Panc1 (cell line): ENCODE measurements at regions not wholly inside any gene's neighbourhood (a gene's known extent, or its start where the extent isn't known, plus 50 kb on each side); places are given as distances from the start of the nearest gene placed in this dataset.

Experiments
- ATAC-seq: fragments of 200-7000 bp; cut with Tn5 transposase; 2 replicates; pipeline ENCODE4 v1.9.1; 2020; ENCODE audit warnings: mild to moderate bottlenecking, moderate library complexity
- BruUV-seq: library from RNA; stranded (reverse); fragments of 400-500 nt; replicated peaks from 2 replicates; lab custom pipeline; 2021; lab: Mats Ljungman, UMichigan
- CTCF ChIA-PET: fragments of 300-600 bp; sonication (Branson Sonifier 250); formaldehyde crosslinking; loops from one replicate; lab custom pipeline; 2022; ENCODE audit warnings: antibody characterized with exemption; lab: Charles Lee
- POLR2A ChIA-PET: fragments of 300-600 bp; sonication (Branson Sonifier 250); formaldehyde crosslinking; loops from one replicate; lab custom pipeline; 2022; ENCODE audit warnings: antibody characterized with exemption; lab: Charles Lee
- DNase-seq: peaks from one replicate; pipeline ENCODE4 v3.0.0-alpha.2; 2010; ENCODE audit warnings: low read depth, low spot score
- H3K27ac ChIP-seq: 2 replicates; pipeline ENCODE4 v1.5.1; 2011; ENCODE audit warnings: mild to moderate bottlenecking, low read length, inconsistent platforms
- H3K27me3 ChIP-seq: fragments of 200-500 bp; sonication (Bioruptor generic); 2 replicates; pipeline ENCODE4 v1.6.0; 2014; ENCODE audit warnings: low read length, inconsistent platforms; ENCODE audit not compliant: control insufficient read depth, insufficient read depth
- H3K36me3 ChIP-seq: fragments of 200-500 bp; sonication (Bioruptor generic); 2 replicates; pipeline ENCODE4 v1.5.1; 2014; ENCODE audit warnings: inconsistent platforms, mild to moderate bottlenecking, low read length, moderate library complexity; ENCODE audit not compliant: control insufficient read depth, insufficient read depth
- H3K4me1 ChIP-seq: 2 replicates; pipeline ENCODE4 v1.5.1; 2011; ENCODE audit warnings: inconsistent platforms, mild to moderate bottlenecking, low read length, moderate library complexity; ENCODE audit not compliant: control insufficient read depth, insufficient read depth
- H3K4me3 ChIP-seq, 2 experiments: 2 replicates each; pipeline ENCODE4 v1.5.1; 2011 to 2012; ENCODE audit warnings: low read depth in 2 of 2, low read length in 2 of 2, mild to moderate bottlenecking in 2 of 2, inconsistent platforms in 1 of 2, moderate library complexity in 1 of 2
- H3K9me3 ChIP-seq: fragments of 200-500 bp; sonication (Bioruptor generic); 2 replicates; pipeline ENCODE4 v1.5.1; 2014; ENCODE audit warnings: low read depth, mild to moderate bottlenecking, inconsistent platforms, low read length, moderate library complexity; ENCODE audit not compliant: control insufficient read depth, insufficient read depth
- CTCF ChIP-seq: fragments of 450-650 bp; IDR thresholded peaks from 2 replicates; pipeline ENCODE4 v1.5.1; 2017; ENCODE audit warnings: mild to moderate bottlenecking
- POLR2AphosphoS5 ChIP-seq: IDR thresholded peaks from 2 replicates; pipeline ENCODE4 v1.6.1; 2012; ENCODE audit warnings: mild to moderate bottlenecking, low read depth, low read length, moderate library complexity
- REST ChIP-seq, 2 experiments: IDR thresholded peaks; 2 replicates each; pipeline ENCODE4 v1.6.1; 2011 to 2012; ENCODE audit warnings: low read depth in 2 of 2, control low read depth in 1 of 2, low read length in 1 of 2, mild to moderate bottlenecking in 1 of 2, moderate library complexity in 1 of 2; ENCODE audit not compliant: insufficient read depth in 1 of 2
- SIN3A ChIP-seq: IDR thresholded peaks from 2 replicates; pipeline ENCODE4 v1.6.1; 2012; ENCODE audit warnings: low read depth, mild to moderate bottlenecking, low read length, moderate library complexity, borderline replicate concordance; ENCODE audit not compliant: insufficient read depth
- TCF7L2 ChIP-seq: IDR thresholded peaks from 2 replicates; pipeline ENCODE4 v1.6.1; 2011; ENCODE audit warnings: mild to moderate bottlenecking, low read depth, low read length, inconsistent platforms
- in situ Hi-C: cut with HindIII; loops from 2 replicates; pipeline ENCODE4 v1.10.0; 2016; ENCODE audit warnings: low sequenced_read_pairs, low pct_unique_long_range_greater_than_20kb
- intact Hi-C: fragments of 100-400 bp; cut with micrococcal nuclease; formaldehyde crosslinking; loops from one replicate; pipeline ENCODE4 v1.10.0; 2022; ENCODE audit not compliant: unreplicated experiment

GRCh38 chr5:158563760-158564390 is 535.8 kb downstream of the EBF1 start:
- Histone ChIP-seq H3K27ac (no peak overlapping the region), H3K36me3 (no peaks in the 10 kb centered on the region), H3K9me3 (no peaks in the 10 kb centered on the region), H3K27me3 (no peaks in the 10 kb centered on the region), H3K4me1 (no peaks in the 10 kb centered on the region), H3K4me3 (no peak overlapping the region)
- ChIA-PET POLR2A (no interaction called here), CTCF (no interaction called here)
- intact Hi-C loops (no loop called here), in situ Hi-C loops (no loop called here)
- no TSS peak for BruUV-seq
- ATAC-seq (no peak), DNase-seq (no peak)
- no peak for TF ChIP-seq POLR2AphosphoS5
- TF ChIP-seq CTCF, result no peak
- TF ChIP-seq SIN3A, result no peak
- no peak for TF ChIP-seq TCF7L2
- no peak for TF ChIP-seq REST (IDR thresholded peaks at IDR 0.05; ENCODE audit: insufficient read depth in 1 of 2, low read depth in 2 of 2, low read length in 1 of 2)

GRCh38 chr5:158561562-158562190 is 538.0 kb downstream of the EBF1 start:
- CTCF ChIA-PET, result no interaction called here
- Histone ChIP-seq H3K27me3 (no peaks in the 10 kb centered on the region), H3K27ac (no peak overlapping the region), H3K9me3 (no peaks in the 10 kb centered on the region), H3K36me3 (no peaks in the 10 kb centered on the region), H3K4me3 (no peak overlapping the region), H3K4me1 (no peaks in the 10 kb centered on the region)
- TF ChIP-seq TCF7L2 (no peak), SIN3A (no peak), REST (IDR thresholded peaks at IDR 0.05; ENCODE audit: insufficient read depth in 1 of 2, low read depth in 2 of 2, low read length in 1 of 2) (no peak)
- DNase-seq (no peak), ATAC-seq (no peak)
- in situ Hi-C loops, result no loop called here
- POLR2A ChIA-PET, result no interaction called here
- intact Hi-C loops, result no loop called here
- BruUV-seq, result no TSS peak
